PC-3 (cell line): ENCODE measurements at regions not wholly inside any gene's neighbourhood (a gene's known extent, or its start where the extent isn't known, plus 50 kb on each side); places are given as distances from the start of the nearest gene placed in this dataset.

Experiments used
- ATAC-seq: fragments of 200-7000 bp; cut with Tn5 transposase; 2 replicates; pipeline ENCODE4 v1.9.1; 2020; ENCODE audit warnings: mild to moderate bottlenecking, moderate library complexity
- BruUV-seq: library from RNA; stranded (reverse); fragments of 400-500 nt; replicated peaks from 2 replicates; lab custom pipeline; 2021; lab: Mats Ljungman, UMichigan
- CTCF ChIA-PET: fragments of 300-600 bp; sonication (Branson Sonifier 250); formaldehyde crosslinking; loops from one replicate; lab custom pipeline; 2022; ENCODE audit warnings: antibody characterized with exemption; lab: Charles Lee
- POLR2A ChIA-PET: fragments of 300-600 bp; sonication (Branson Sonifier 250); formaldehyde crosslinking; loops from one replicate; lab custom pipeline; 2022; ENCODE audit warnings: antibody characterized with exemption; ENCODE audit not compliant: unreplicated experiment; lab: Charles Lee
- DNase-seq: peaks from one replicate; pipeline ENCODE4 v3.0.0-alpha.2; 2015
- H2AFZ ChIP-seq: fragments of 300-600 bp; sonication (generic); 2 replicates; pipeline ENCODE4 v1.6.0; 2016; ENCODE audit warnings: antibody characterized with exemption, low read length
- H3F3A ChIP-seq: fragments of 300-600 bp; sonication (generic); one replicate; pipeline ENCODE4 v1.6.0; 2017; ENCODE audit warnings: antibody characterized with exemption, low read length, control low read depth, mild to moderate bottlenecking; ENCODE audit not compliant: unreplicated experiment
- H3K27ac ChIP-seq: fragments of 300-600 bp; sonication (generic); 2 replicates; pipeline ENCODE4 v1.5.1; 2016; ENCODE audit warnings: mild to moderate bottlenecking, low read length
- H3K27me3 ChIP-seq: fragments of 300-600 bp; sonication (generic); 2 replicates; pipeline ENCODE4 v1.6.1; 2016; ENCODE audit warnings: low read length, mixed read lengths
- H3K36me3 ChIP-seq: fragments of 300-600 bp; sonication (generic); 2 replicates; pipeline ENCODE4 v1.6.1; 2016; ENCODE audit warnings: low read depth, mixed run types, low read length, mixed read lengths
- H3K4me1 ChIP-seq: fragments of 300-600 bp; sonication (generic); 2 replicates; pipeline ENCODE4 v1.5.1; 2016; ENCODE audit warnings: low read length; ENCODE audit not compliant: insufficient read depth
- H3K4me2 ChIP-seq: fragments of 300-600 bp; sonication (generic); 2 replicates; pipeline ENCODE4 v1.6.0; 2016; ENCODE audit warnings: low read length
- H3K4me3 ChIP-seq: fragments of 300-600 bp; sonication (generic); 2 replicates; pipeline ENCODE4 v1.5.1; 2016; ENCODE audit warnings: mild to moderate bottlenecking, low read length, mixed read lengths
- H3K79me2 ChIP-seq: fragments of 300-600 bp; sonication (generic); 2 replicates; pipeline ENCODE4 v1.6.1; 2017; ENCODE audit warnings: low read length, mixed read lengths
- H3K9ac ChIP-seq: fragments of 300-600 bp; sonication (generic); 2 replicates; pipeline ENCODE4 v1.6.0; 2016; ENCODE audit warnings: mild to moderate bottlenecking, low read length
- H3K9me2 ChIP-seq: fragments of 300-600 bp; sonication (generic); replicated peaks from 2 replicates; pipeline ENCODE4 v1.6.1; 2016; ENCODE audit warnings: mixed run types, low read length, mixed read lengths
- H3K9me3 ChIP-seq: fragments of 300-600 bp; sonication (generic); 2 replicates; pipeline ENCODE4 v1.6.1; 2016; ENCODE audit warnings: low read length, mixed read lengths
- H4K20me1 ChIP-seq: fragments of 300-600 bp; sonication (generic); 2 replicates; pipeline ENCODE4 v1.6.1; 2016; ENCODE audit warnings: low read length, mixed read lengths
- EZH2 ChIP-seq: fragments of 300-600 bp; sonication (generic); IDR thresholded peaks from one replicate; pipeline ENCODE4 v1.6.1; 2017; ENCODE audit warnings: antibody characterized with exemption, mild to moderate bottlenecking, low read length; ENCODE audit not compliant: unreplicated experiment
- EZH2phosphoT487 ChIP-seq: fragments of 300-600 bp; sonication (generic); IDR thresholded peaks from 2 replicates; pipeline ENCODE4 v1.6.1; 2018; ENCODE audit warnings: mild to moderate bottlenecking, antibody characterized with exemption, low read length, borderline replicate concordance
- intact Hi-C: fragments of 100-400 bp; cut with micrococcal nuclease; formaldehyde crosslinking; loops from 2 replicates; pipeline ENCODE4 v1.9.0; 2023
- TF ChIP-seq, protein P1 (sequence below): fragments of 300-600 bp; sonication (generic); conservative IDR thresholded peaks from 2 replicates; pipeline ENCODE4 v1.5.1; 2017; ENCODE audit warnings: antibody characterized with exemption, low read depth, mild to moderate bottlenecking, low read length

DNA sequence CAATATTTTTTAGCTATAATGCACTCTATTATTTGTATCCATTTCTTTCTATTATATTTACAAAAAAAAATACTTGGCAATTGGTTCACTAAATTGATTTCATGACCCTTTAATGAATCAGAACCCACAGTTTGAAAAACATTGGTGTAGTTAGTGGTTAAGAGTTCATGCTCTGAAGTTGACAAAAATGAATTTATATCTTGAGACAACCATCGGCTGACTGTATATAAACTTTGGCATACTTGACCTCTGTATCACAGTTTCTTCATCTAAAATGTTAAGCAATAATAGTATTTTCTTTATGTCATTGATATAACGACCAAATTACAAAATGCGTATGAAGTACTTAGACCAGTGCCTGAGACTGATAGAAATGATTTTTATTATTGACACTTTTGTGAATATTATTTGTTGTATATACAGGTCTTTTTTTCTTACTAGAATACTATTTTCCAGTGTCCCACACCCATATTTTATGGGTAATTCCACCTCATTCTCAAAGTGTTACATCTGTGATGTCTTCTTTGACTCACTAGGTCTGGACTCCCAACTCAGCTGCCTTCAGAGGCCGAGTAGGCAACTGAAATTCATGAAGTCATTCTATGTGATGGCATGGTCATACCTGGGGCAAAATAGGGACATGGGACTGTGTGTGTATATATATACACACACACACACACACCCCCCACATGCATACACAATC is 459.2 kb downstream of the RFPL4B start:
- Histone ChIP-seq H3K4me1 (peaks cover 10% of the 10 kb centered on the region), H3K9ac (no peak overlapping the region), H3F3A (no peaks in the 10 kb centered on the region), H3K4me3 (no peak overlapping the region), H3K36me3 (no peaks in the 10 kb centered on the region), H3K27ac (no peak overlapping the region), H4K20me1 (no peaks in the 10 kb centered on the region), H3K79me2 (no peaks in the 10 kb centered on the region), H3K27me3 (no peaks in the 10 kb centered on the region), H2AFZ (no peak overlapping the region), H3K9me2 (no peaks in the 10 kb centered on the region), H3K4me2 (no peak overlapping the region), H3K9me3 (no peaks in the 10 kb centered on the region)
- ATAC-seq (no peak), DNase-seq (no peak)
- no peak for TF ChIP-seq EZH2phosphoT487
- TF ChIP-seq EZH2: no peak
- TF ChIP-seq, protein P1, sequence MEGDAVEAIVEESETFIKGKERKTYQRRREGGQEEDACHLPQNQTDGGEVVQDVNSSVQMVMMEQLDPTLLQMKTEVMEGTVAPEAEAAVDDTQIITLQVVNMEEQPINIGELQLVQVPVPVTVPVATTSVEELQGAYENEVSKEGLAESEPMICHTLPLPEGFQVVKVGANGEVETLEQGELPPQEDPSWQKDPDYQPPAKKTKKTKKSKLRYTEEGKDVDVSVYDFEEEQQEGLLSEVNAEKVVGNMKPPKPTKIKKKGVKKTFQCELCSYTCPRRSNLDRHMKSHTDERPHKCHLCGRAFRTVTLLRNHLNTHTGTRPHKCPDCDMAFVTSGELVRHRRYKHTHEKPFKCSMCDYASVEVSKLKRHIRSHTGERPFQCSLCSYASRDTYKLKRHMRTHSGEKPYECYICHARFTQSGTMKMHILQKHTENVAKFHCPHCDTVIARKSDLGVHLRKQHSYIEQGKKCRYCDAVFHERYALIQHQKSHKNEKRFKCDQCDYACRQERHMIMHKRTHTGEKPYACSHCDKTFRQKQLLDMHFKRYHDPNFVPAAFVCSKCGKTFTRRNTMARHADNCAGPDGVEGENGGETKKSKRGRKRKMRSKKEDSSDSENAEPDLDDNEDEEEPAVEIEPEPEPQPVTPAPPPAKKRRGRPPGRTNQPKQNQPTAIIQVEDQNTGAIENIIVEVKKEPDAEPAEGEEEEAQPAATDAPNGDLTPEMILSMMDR: no peak
- intact Hi-C loops: no loop called here
- ChIA-PET CTCF (no interaction called here), POLR2A (no interaction called here)
- no TSS peak for BruUV-seq

GRCh38 chr6:112821476-112821875 is 474.3 kb downstream of the RFPL4B start:
- Histone ChIP-seq H3K36me3 (no peaks in the 10 kb centered on the region), H3K27me3 (no peaks in the 10 kb centered on the region), H3F3A (no peaks in the 10 kb centered on the region), H3K27ac (no peak overlapping the region), H3K4me3 (no peak overlapping the region), H3K79me2 (no peaks in the 10 kb centered on the region), H3K9me2 (no peaks in the 10 kb centered on the region), H4K20me1 (no peaks in the 10 kb centered on the region), H3K4me2 (no peak overlapping the region), H3K9me3 (no peaks in the 10 kb centered on the region), H2AFZ (no peak overlapping the region), H3K4me1 (no peaks in the 10 kb centered on the region), H3K9ac (no peak overlapping the region)
- no TSS peak for BruUV-seq
- no peak for TF ChIP-seq EZH2
- no peak for TF ChIP-seq EZH2phosphoT487
- TF ChIP-seq, protein P1: no peak
- ATAC-seq (no peak), DNase-seq (no peak)
- intact Hi-C loops: no loop called here
- ChIA-PET CTCF (no interaction called here), POLR2A (no interaction called here)

- H4K20me1 ChIP-seq: no peaks in the 10 kb centered on the region
- ATAC-seq (no peak), DNase-seq (no peak)
- H3K9ac ChIP-seq: no peak overlapping the region
- TF ChIP-seq EZH2 (no peak), EZH2phosphoT487 (no peak)
- TF ChIP-seq, protein P1: no peak
- no peaks in the 10 kb centered on the region for H3K79me2 ChIP-seq
- H3K36me3 ChIP-seq: no peaks in the 10 kb centered on the region
- no peaks in the 10 kb centered on the region for H3K4me1 ChIP-seq
- CTCF ChIA-PET: no interaction called here
- H3F3A ChIP-seq: no peaks in the 10 kb centered on the region
- H3K4me2 ChIP-seq: no peak overlapping the region
- POLR2A ChIA-PET: no interaction called here
- BruUV-seq: no TSS peak
- H3K27ac ChIP-seq: no peak overlapping the region
- H2AFZ ChIP-seq: no peak overlapping the region
- H3K4me3 ChIP-seq: no peak overlapping the region
- no peaks in the 10 kb centered on the region for H3K9me2 ChIP-seq
- intact Hi-C loops: no loop called here
- no peaks in the 10 kb centered on the region for H3K9me3 ChIP-seq
- H3K27me3 ChIP-seq: no peaks in the 10 kb centered on the region
These were observed 475.6 kb downstream of the RFPL4B start for GRCh38 chr6:112822769-112823168.
